Body of pancreas (tissue), 4 donors: ENCODE measurements at regions not wholly inside any gene's neighbourhood (a gene's known extent, or its start where the extent isn't known, plus 50 kb on each side); places are given as distances from the start of the nearest gene placed in this dataset.

ENCODE experiments used
- ATAC-seq: fragments of 150-250 bp; one replicate; pipeline ENCODE4 v1.9.1; 2016
- DNase-seq, 4 donors: peaks; one replicate each; pipeline ENCODE4 v3.0.0-alpha.2; 2019
- H3K27ac ChIP-seq, 4 donors: fragments of 200-600 bp; sonication (generic); 1 replicate in 3 of 4; 2 replicates in 1 of 4; pipeline versions ENCODE4 v1.5.1 to v1.6.1; 2016 to 2019; ENCODE audit warnings: mild to moderate bottlenecking in 1 of 4, mixed read lengths in 1 of 4, moderate library complexity in 1 of 4
- H3K27me3 ChIP-seq, 2 donors: fragments of 200-600 bp; sonication (generic); one replicate each; pipeline ENCODE4 v1.6.0; 2016; ENCODE audit warnings: mild to moderate bottlenecking in 1 of 2
- H3K36me3 ChIP-seq, 2 donors: fragments of 200-600 bp; sonication (generic); replicated peaks in 1 of 2; 2 replicates each; pipeline ENCODE4 v1.5.1; 2016; ENCODE audit warnings: low read depth in 2 of 2; ENCODE audit not compliant: insufficient read depth in 1 of 2
- H3K4me1 ChIP-seq: fragments of 200-600 bp; sonication (generic); one replicate; pipeline ENCODE4 v1.6.0; 2016
- H3K4me3 ChIP-seq, 2 donors: fragments of 200-600 bp; sonication (generic); 1 replicate in 1 of 2; 2 replicates in 1 of 2; pipeline ENCODE4 v1.5.1; 2016 to 2019
- H3K9me3 ChIP-seq, 3 donors: fragments of 200-600 bp; sonication (generic); 1 replicate in 2 of 3; 2 replicates in 1 of 3; pipeline ENCODE4 v1.5.1; 2016
- CTCF ChIP-seq, 7 experiments: fragments of 450-650 bp in 4 of 7; fragments of 200-600 bp in 3 of 7; sonication (generic) in 3 of 7; IDR thresholded peaks; one replicate each; pipeline ENCODE4 v1.5.1; 2016 to 2019; ENCODE audit warnings: antibody characterized with exemption in 7 of 7
- POLR2A ChIP-seq, 3 donors: fragments of 450-650 bp; IDR thresholded peaks; one replicate each; pipeline ENCODE4 v1.6.1; 2016; ENCODE audit warnings: antibody characterized with exemption in 3 of 3, mild to moderate bottlenecking in 2 of 3
- WGBS, 2 donors: methylation state at CpG; one replicate each; pipeline ENCODE4 v1.1.5; 2017; 5-methylcytosine and 5-hydroxymethylcytosine counted together
- intact Hi-C: fragments of 100-400 bp; cut with DNase I; formaldehyde crosslinking; loops from one replicate; pipeline ENCODE4 v1.15.1; 2023

GRCh38 chr10:27413831-27414348 lies 90.2 kb upstream of the RAB18 start:
- intact Hi-C loops, result no loop called here
- Histone ChIP-seq H3K4me1 (no peaks in the 10 kb centered on the region), H3K36me3 (no peaks in the 10 kb centered on the region), H3K4me3 (no peak overlapping the region), H3K9me3 (no peaks in the 10 kb centered on the region), H3K27me3 (no peaks in the 10 kb centered on the region), H3K27ac (no peak overlapping the region)
- 46% methylated on average over 11 to 30 of the region's 34 CpGs for WGBS, 2 donors
- DNase-seq (peak in 3 of 4 donors; percentile 16 to 61 (median 19)), ATAC-seq (peak; percentile 53)
- TF ChIP-seq POLR2A (IDR thresholded peaks at IDR 0.05) (no peak), CTCF (IDR thresholded peaks at IDR 0.05) (no peak)

GRCh38 chr10:27413387-27413786 lies 90.7 kb upstream of the RAB18 start:
- peak in 1 of 4 donors; percentile 23 for DNase-seq
- Histone ChIP-seq H3K9me3 (no peaks in the 10 kb centered on the region), H3K4me3 (no peak overlapping the region), H3K36me3 (no peaks in the 10 kb centered on the region), H3K27me3 (no peaks in the 10 kb centered on the region), H3K4me1 (no peaks in the 10 kb centered on the region), H3K27ac (no peak overlapping the region)
- intact Hi-C loops, result no loop called here
- peak; percentile 12 for ATAC-seq
- TF ChIP-seq CTCF (IDR thresholded peaks at IDR 0.05), result no peak
- TF ChIP-seq POLR2A (IDR thresholded peaks at IDR 0.05), result no peak
- WGBS, 2 donors, result 39 to 65% methylated on average over 15 to 28 of the region's 28 CpGs

- TF ChIP-seq POLR2A (IDR thresholded peaks at IDR 0.05), result no peak
- no peak for TF ChIP-seq CTCF (IDR thresholded peaks at IDR 0.05)
- 33 to 40% methylated on average over 3 of the region's 3 CpGs for WGBS, 2 donors
- H3K36me3 ChIP-seq, result no peaks in the 10 kb centered on the region
- no peak overlapping the region for H3K27ac ChIP-seq
- H3K9me3 ChIP-seq, result no peaks in the 10 kb centered on the region
- H3K4me1 ChIP-seq, result no peaks in the 10 kb centered on the region
- DNase-seq (no peak), ATAC-seq (no peak)
- no peak overlapping the region for H3K4me3 ChIP-seq
- H3K27me3 ChIP-seq, result no peaks in the 10 kb centered on the region
- intact Hi-C loops, result no loop called here
Observed at GRCh38 chr10:27410153-27410552, 94.0 kb upstream of the RAB18 start.

GRCh38 chr10:27407271-27407670 lies 96.8 kb upstream of the RAB18 start:
- H3K4me3 ChIP-seq, result no peak overlapping the region
- DNase-seq (no peak), ATAC-seq (no peak)
- H3K9me3 ChIP-seq, result no peaks in the 10 kb centered on the region
- TF ChIP-seq CTCF (IDR thresholded peaks at IDR 0.05), result no peak
- no peak for TF ChIP-seq POLR2A (IDR thresholded peaks at IDR 0.05)
- intact Hi-C loops, result no loop called here
- 87 to 90% methylated on average over 6 of the region's 6 CpGs for WGBS, 2 donors
- no peaks in the 10 kb centered on the region for H3K27me3 ChIP-seq
- no peak overlapping the region for H3K27ac ChIP-seq
- H3K4me1 ChIP-seq, result no peaks in the 10 kb centered on the region
- no peaks in the 10 kb centered on the region for H3K36me3 ChIP-seq

- no peaks in the 10 kb centered on the region for H3K36me3 ChIP-seq
- DNase-seq (no peak), ATAC-seq (no peak)
- no peak overlapping the region for H3K27ac ChIP-seq
- 0 to 35% methylated on average over 1 of the region's 1 CpG for WGBS, 2 donors
- no peaks in the 10 kb centered on the region for H3K27me3 ChIP-seq
- H3K9me3 ChIP-seq, result no peaks in the 10 kb centered on the region
- H3K4me3 ChIP-seq, result no peak overlapping the region
- H3K4me1 ChIP-seq, result no peaks in the 10 kb centered on the region
- TF ChIP-seq CTCF (IDR thresholded peaks at IDR 0.05) (no peak), POLR2A (IDR thresholded peaks at IDR 0.05) (no peak)
- intact Hi-C loops, result no loop called here
Observed at GRCh38 chr10:27399871-27400270, 104.2 kb upstream of the RAB18 start.
